SK-N-SH (cell line): ENCODE measurements at regions not wholly inside any gene's neighbourhood (a gene's known extent, or its start where the extent isn't known, plus 50 kb on each side); places are given as distances from the start of the nearest gene placed in this dataset.

Source experiments
- CTCF ChIA-PET: fragments of 300-600, 350-600 bp; formaldehyde crosslinking; extraction: SDS; loops from one replicate; lab custom pipeline; 2021; lab: Yijun Ruan, JAX
- POLR2A ChIA-PET: fragments of 350-600 bp; sonication (Branson Sonifier 250); formaldehyde crosslinking; extraction: SDS; loops from one replicate; lab custom pipeline; 2020; ENCODE audit warnings: antibody characterized with exemption, inconsistent platforms; lab: Yijun Ruan, JAX
- DNase-seq: peaks from one replicate; pipeline ENCODE4 v3.0.0; 2012
- H2AFZ ChIP-seq: fragments of 200-600 bp; sonication (generic); 2 replicates; pipeline ENCODE4 v1.8.1; 2016; ENCODE audit warnings: antibody characterized with exemption, mild to moderate bottlenecking, low read depth
- H3F3A ChIP-seq: fragments of 200-600 bp; sonication (generic); replicated peaks from 2 replicates; pipeline ENCODE3; 2016; ENCODE audit warnings: antibody characterized with exemption, mild to moderate bottlenecking; ENCODE audit not compliant: insufficient read depth
- H3K27ac ChIP-seq, 2 experiments: fragments of 200-500 bp in 1 of 2; fragments of 200-600 bp in 1 of 2; sonication (Bioruptor generic) in 1 of 2; sonication (generic), shearing (Covaris generic) in 1 of 2; 2 replicates each; pipeline versions ENCODE4 v1.5.1 to v1.6.1; 2014 to 2016; ENCODE audit warnings: low read depth in 2 of 2, inconsistent platforms in 1 of 2, low read length in 1 of 2, mild to moderate bottlenecking in 1 of 2, mixed read lengths in 1 of 2
- H3K27me3 ChIP-seq: fragments of 200-600 bp; sonication (generic), shearing (Covaris generic); 2 replicates; pipeline ENCODE4 v1.6.1; 2016; ENCODE audit warnings: mixed run types; ENCODE audit not compliant: insufficient read depth
- H3K36me3 ChIP-seq, 2 experiments: fragments of 200-500 bp in 1 of 2; fragments of 200-600 bp in 1 of 2; sonication (Bioruptor generic) in 1 of 2; sonication (generic) in 1 of 2; replicated peaks in 1 of 2; 2 replicates each; pipeline versions ENCODE3 to v1.5.1; 2014 to 2016; ENCODE audit warnings: low read length in 1 of 2, mild to moderate bottlenecking in 1 of 2; ENCODE audit not compliant: insufficient read depth in 2 of 2, control insufficient read depth in 1 of 2
- H3K4me1 ChIP-seq, 2 experiments: fragments of 200-500 bp in 1 of 2; fragments of 200-600 bp in 1 of 2; sonication (Bioruptor generic) in 1 of 2; sonication (generic), shearing (Covaris generic) in 1 of 2; 2 replicates each; pipeline versions ENCODE4 v1.5.1 to v1.6.1; 2014 to 2016; ENCODE audit warnings: low read depth in 1 of 2, low read length in 1 of 2, mixed run types in 1 of 2; ENCODE audit not compliant: insufficient read depth in 2 of 2, control insufficient read depth in 1 of 2
- H3K4me2 ChIP-seq: fragments of 200-600 bp; sonication (generic), shearing (Covaris generic); 2 replicates; pipeline ENCODE4 v1.6.1; 2017; ENCODE audit warnings: mixed run types
- H3K4me3 ChIP-seq, 2 experiments: fragments of 200-500 bp in 1 of 2; fragments of 200-600 bp in 1 of 2; sonication (Bioruptor generic) in 1 of 2; sonication (generic), shearing (Covaris generic) in 1 of 2; 2 replicates each; pipeline versions ENCODE4 v1.5.1 to v1.8.1; 2014 to 2016; ENCODE audit warnings: low read depth in 2 of 2, inconsistent platforms in 1 of 2, low read length in 1 of 2, mild to moderate bottlenecking in 1 of 2, mixed read lengths in 1 of 2, moderate library complexity in 1 of 2
- H3K79me2 ChIP-seq: fragments of 200-600 bp; sonication (generic); 2 replicates; pipeline ENCODE4 v1.8.1; 2017; ENCODE audit warnings: mild to moderate bottlenecking; ENCODE audit not compliant: insufficient read depth
- H3K9ac ChIP-seq: fragments of 200-600 bp; sonication (generic); 2 replicates; pipeline ENCODE4 v1.6.1; 2017; ENCODE audit warnings: mixed run types
- H3K9me2 ChIP-seq: fragments of 200-600 bp; sonication (generic); 2 replicates; pipeline ENCODE4 v1.6.1; 2017; ENCODE audit warnings: mixed run types
- H3K9me3 ChIP-seq: fragments of 200-600 bp; sonication (generic); 2 replicates; pipeline ENCODE4 v1.6.1; 2017; ENCODE audit warnings: mixed run types, mild to moderate bottlenecking, moderate library complexity
- H4K20me1 ChIP-seq: fragments of 200-600 bp; sonication (generic); 2 replicates; pipeline ENCODE4 v1.6.1; 2017; ENCODE audit warnings: mild to moderate bottlenecking, mixed run types; ENCODE audit not compliant: insufficient read depth
- CHD2 ChIP-seq: fragments of 150-350 bp; IDR thresholded peaks from 2 replicates; pipeline ENCODE4 v1.6.1; 2018; ENCODE audit warnings: low read length; ENCODE audit not compliant: partially characterized antibody
- ELF1 ChIP-seq: IDR thresholded peaks from 2 replicates; pipeline ENCODE4 v1.4.0; 2012
- EP300 ChIP-seq, 2 experiments: IDR thresholded peaks; 2 replicates each; pipeline versions ENCODE4 v1.4.0 to v1.6.1; 2012; ENCODE audit warnings: borderline replicate concordance in 1 of 2, low read depth in 1 of 2, low read length in 1 of 2
- EZH2phosphoT487 ChIP-seq: fragments of 200-600 bp; sonication (generic); IDR thresholded peaks from 2 replicates; pipeline ENCODE4 v1.6.1; 2017; ENCODE audit warnings: low read depth, mixed run types, mild to moderate bottlenecking, antibody characterized with exemption, moderate library complexity, borderline replicate concordance
- FOSL2 ChIP-seq: IDR thresholded peaks from 2 replicates; pipeline ENCODE4 v1.4.0; 2012; ENCODE audit warnings: low read depth, mild to moderate bottlenecking, moderate library complexity, borderline replicate concordance
- FOXJ3 ChIP-seq: sonication (generic); formaldehyde crosslinking; IDR thresholded peaks from 2 replicates; pipeline ENCODE4 v1.5.1; 2020; ENCODE audit warnings: mild to moderate bottlenecking, missing genetic modification reagents
- FOXM1 ChIP-seq: IDR thresholded peaks from 2 replicates; pipeline ENCODE4 v1.4.0; 2012; ENCODE audit warnings: low read depth, mild to moderate bottlenecking
- GATA2 ChIP-seq: sonication (generic); formaldehyde crosslinking; IDR thresholded peaks from 2 replicates; pipeline ENCODE4 v1.5.0; 2020; ENCODE audit warnings: mild to moderate bottlenecking, missing genetic modification reagents
- JUND ChIP-seq: IDR thresholded peaks from 2 replicates; pipeline ENCODE4 v1.4.0; 2012
- MAX ChIP-seq: IDR thresholded peaks from 2 replicates; pipeline ENCODE4 v1.4.0; 2012; ENCODE audit warnings: low read depth
- MEF2A ChIP-seq: IDR thresholded peaks from 2 replicates; pipeline ENCODE4 v1.4.0; 2012; ENCODE audit warnings: low read depth, borderline replicate concordance
- MXI1 ChIP-seq: IDR thresholded peaks from 2 replicates; pipeline ENCODE4 v1.6.1; 2012; ENCODE audit warnings: mild to moderate bottlenecking, low read depth, low read length, improper control_type of control experiment
- NFIC ChIP-seq: IDR thresholded peaks from 2 replicates; pipeline ENCODE4 v1.4.0; 2012; ENCODE audit warnings: borderline replicate concordance
- NRF1 ChIP-seq: IDR thresholded peaks from 2 replicates; pipeline ENCODE4 v1.6.1; 2012; ENCODE audit warnings: low read depth, mild to moderate bottlenecking, low read length
- PBX3 ChIP-seq: IDR thresholded peaks from 2 replicates; pipeline ENCODE4; 2012
- RCOR1 ChIP-seq: fragments of 150-350 bp; IDR thresholded peaks from 2 replicates; pipeline ENCODE4 v1.6.1; 2017; ENCODE audit warnings: antibody characterized with exemption, low read length
- SIN3A ChIP-seq: IDR thresholded peaks from 2 replicates; pipeline ENCODE4 v1.6.1; 2012; ENCODE audit warnings: low read depth, mild to moderate bottlenecking, low read length, moderate library complexity, borderline replicate concordance
- SMC3 ChIP-seq: IDR thresholded peaks from 2 replicates; pipeline ENCODE4 v1.6.1; 2012; ENCODE audit warnings: low read depth, low read length, improper control_type of control experiment
- TAF1 ChIP-seq: IDR thresholded peaks from 2 replicates; pipeline ENCODE4 v1.6.1; 2012; ENCODE audit warnings: low read depth, mild to moderate bottlenecking, low read length, moderate library complexity, borderline replicate concordance
- TCF12 ChIP-seq: IDR thresholded peaks from 2 replicates; pipeline ENCODE4 v1.4.0; 2012
- TEAD4 ChIP-seq: IDR thresholded peaks from 2 replicates; pipeline ENCODE4 v1.4.0; 2012; ENCODE audit warnings: mild to moderate bottlenecking, borderline replicate concordance; ENCODE audit not compliant: insufficient read depth
- USF2 ChIP-seq: fragments of 150-350 bp; IDR thresholded peaks from 2 replicates; pipeline ENCODE4 v1.6.1; 2017; ENCODE audit warnings: antibody characterized with exemption, low read length, low read depth, borderline replicate concordance
- YY1 ChIP-seq: IDR thresholded peaks from 2 replicates; pipeline ENCODE4 v1.4.0; 2012; ENCODE audit warnings: low read depth, mild to moderate bottlenecking
- WGBS: methylation state at CpG from one replicate; pipeline ENCODE4 v1.1.6; 2017; ENCODE audit warnings: low lambda C conversion rate; 5-methylcytosine and 5-hydroxymethylcytosine counted together
- TF ChIP-seq, protein P1 (sequence below): fragments of 150-350 bp; IDR thresholded peaks from 2 replicates; pipeline ENCODE4 v1.6.1; 2016; ENCODE audit warnings: mild to moderate bottlenecking, low read depth, low read length

DNA sequence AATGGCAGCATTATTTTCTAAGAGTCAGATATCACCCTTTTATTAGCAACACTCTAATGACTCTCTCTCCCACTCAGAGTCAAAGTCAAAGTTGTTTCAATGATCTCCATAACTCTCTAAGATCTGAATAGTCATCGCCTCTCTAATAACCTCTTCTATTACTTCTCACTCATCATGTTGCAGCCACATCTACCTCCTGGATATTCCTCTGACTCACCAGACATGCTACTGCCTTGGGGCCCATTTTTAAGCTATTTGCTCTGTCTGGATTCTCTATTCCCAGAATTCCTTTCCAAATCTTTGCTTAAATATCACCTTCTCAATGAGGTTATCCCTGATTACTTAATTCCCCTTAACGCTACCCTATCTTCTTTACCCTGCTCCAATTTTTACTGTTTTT, 391.8 kb upstream of the MAGEB16 start:
- Histone ChIP-seq H3K79me2 (no peaks in the 10 kb centered on the region), H3K4me2 (no peak overlapping the region), H3K9me2 (no peaks in the 10 kb centered on the region), H3K9me3 (no peaks in the 10 kb centered on the region), H3K27me3 (no peaks in the 10 kb centered on the region), H3F3A (no peaks in the 10 kb centered on the region), H3K4me1 (no peaks in the 10 kb centered on the region), H2AFZ (no peak overlapping the region), H3K4me3 (no peak overlapping the region), H4K20me1 (no peaks in the 10 kb centered on the region), H3K36me3 (no peaks in the 10 kb centered on the region), H3K27ac (no peak overlapping the region), H3K9ac (no peak overlapping the region)
- TF ChIP-seq NRF1 (no peak), FOXM1 (no peak), SIN3A (no peak), TAF1 (no peak), JUND (no peak), GATA2 (no peak), EP300 (IDR thresholded peaks at IDR 0.05; ENCODE audit: borderline replicate concordance in 1 of 2, low read depth in 1 of 2, low read length in 1 of 2) (no peak), ELF1 (no peak), NFIC (no peak), SMC3 (no peak), USF2 (no peak), CHD2 (no peak), EZH2phosphoT487 (no peak), TCF12 (no peak), PBX3 (no peak)
- POLR2A ChIA-PET: no interaction called here
- CTCF ChIA-PET: no interaction called here
- 1% methylated on average over 2 of the region's 2 CpGs for WGBS
- DNase-seq: no peak

DNA sequence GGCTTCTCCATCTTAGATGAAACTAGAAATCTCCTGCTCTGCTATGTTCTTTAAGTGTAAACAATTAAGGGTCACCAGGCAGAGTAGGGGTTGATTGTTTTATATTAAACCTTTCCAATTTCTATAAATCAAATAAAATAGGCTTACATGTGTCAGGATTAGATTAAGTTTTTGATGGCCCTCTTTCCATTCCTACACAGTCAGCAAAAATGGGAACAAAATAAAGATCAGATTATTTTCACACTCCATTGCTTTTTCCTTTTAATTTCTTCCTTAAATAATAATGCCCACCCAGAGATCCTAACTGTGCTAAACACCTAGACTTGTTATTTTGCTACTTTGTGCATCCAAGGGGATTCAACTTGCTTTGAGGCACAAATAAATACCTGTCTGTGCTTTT, 381.4 kb upstream of the MAGEB16 start:
- Histone ChIP-seq H4K20me1 (no peaks in the 10 kb centered on the region), H3K4me3 (no peak overlapping the region), H3K4me1 (no peaks in the 10 kb centered on the region), H3F3A (no peaks in the 10 kb centered on the region), H3K36me3 (no peaks in the 10 kb centered on the region), H3K9ac (no peak overlapping the region), H3K27ac (no peak overlapping the region), H2AFZ (no peak overlapping the region), H3K9me2 (no peaks in the 10 kb centered on the region), H3K79me2 (no peaks in the 10 kb centered on the region), H3K9me3 (no peaks in the 10 kb centered on the region), H3K4me2 (no peak overlapping the region), H3K27me3 (no peaks in the 10 kb centered on the region)
- ChIA-PET CTCF (no interaction called here), POLR2A (no interaction called here)
- no peak for DNase-seq
- TF ChIP-seq RCOR1 (no peak), PBX3 (no peak), NRF1 (no peak), SMC3 (no peak), MEF2A (no peak), USF2 (no peak), TCF12 (no peak), CHD2 (no peak), TEAD4 (no peak), MAX (no peak), FOSL2 (no peak), ELF1 (no peak), YY1 (no peak), MXI1 (no peak), FOXJ3 (CRISPR knock-in tag) (no peak)
- TF ChIP-seq, protein P1, sequence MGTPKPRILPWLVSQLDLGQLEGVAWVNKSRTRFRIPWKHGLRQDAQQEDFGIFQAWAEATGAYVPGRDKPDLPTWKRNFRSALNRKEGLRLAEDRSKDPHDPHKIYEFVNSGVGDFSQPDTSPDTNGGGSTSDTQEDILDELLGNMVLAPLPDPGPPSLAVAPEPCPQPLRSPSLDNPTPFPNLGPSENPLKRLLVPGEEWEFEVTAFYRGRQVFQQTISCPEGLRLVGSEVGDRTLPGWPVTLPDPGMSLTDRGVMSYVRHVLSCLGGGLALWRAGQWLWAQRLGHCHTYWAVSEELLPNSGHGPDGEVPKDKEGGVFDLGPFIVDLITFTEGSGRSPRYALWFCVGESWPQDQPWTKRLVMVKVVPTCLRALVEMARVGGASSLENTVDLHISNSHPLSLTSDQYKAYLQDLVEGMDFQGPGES: no peak
